ENCODE measurements at regions not wholly inside any gene's neighbourhood (a gene's known extent, or its start where the extent isn't known, plus 50 kb on each side); places are given as distances from the start of the nearest gene placed in this dataset.

- TF ChIP-seq CTCF (IDR thresholded peaks at IDR 0.05) = no peak
Observed at GRCh38 chr3:72085036-72085435, 300.1 kb upstream of the PROK2 start.

- TF ChIP-seq CTCF (IDR thresholded peaks at IDR 0.05) = no peak
Observed at GRCh38 chr3:72082776-72083462, 298.0 kb upstream of the PROK2 start.

- TF ChIP-seq CTCF (IDR thresholded peaks at IDR 0.05) = no peak
Observed at GRCh38 chr3:72082186-72082715, 297.3 kb upstream of the PROK2 start.

- TF ChIP-seq CTCF (IDR thresholded peaks at IDR 0.05) = no peak
Observed at GRCh38 chr3:72081471-72082185, 296.7 kb upstream of the PROK2 start.

- TF ChIP-seq CTCF (IDR thresholded peaks at IDR 0.05) = no peak
Observed at GRCh38 chr3:72080800-72081199, 295.9 kb upstream of the PROK2 start.

- TF ChIP-seq CTCF (IDR thresholded peaks at IDR 0.05) = no peak
Observed at GRCh38 chr3:72080095-72080494, 295.1 kb upstream of the PROK2 start.

- TF ChIP-seq CTCF (IDR thresholded peaks at IDR 0.05) = no peak
Observed at GRCh38 chr3:72079369-72079872, 294.5 kb upstream of the PROK2 start.
